ENCODE measurements at regions not wholly inside any gene's neighbourhood (a gene's known extent, or its start where the extent isn't known, plus 50 kb on each side); places are given as distances from the start of the nearest gene placed in this dataset.

- TF ChIP-seq, protein P1, sequence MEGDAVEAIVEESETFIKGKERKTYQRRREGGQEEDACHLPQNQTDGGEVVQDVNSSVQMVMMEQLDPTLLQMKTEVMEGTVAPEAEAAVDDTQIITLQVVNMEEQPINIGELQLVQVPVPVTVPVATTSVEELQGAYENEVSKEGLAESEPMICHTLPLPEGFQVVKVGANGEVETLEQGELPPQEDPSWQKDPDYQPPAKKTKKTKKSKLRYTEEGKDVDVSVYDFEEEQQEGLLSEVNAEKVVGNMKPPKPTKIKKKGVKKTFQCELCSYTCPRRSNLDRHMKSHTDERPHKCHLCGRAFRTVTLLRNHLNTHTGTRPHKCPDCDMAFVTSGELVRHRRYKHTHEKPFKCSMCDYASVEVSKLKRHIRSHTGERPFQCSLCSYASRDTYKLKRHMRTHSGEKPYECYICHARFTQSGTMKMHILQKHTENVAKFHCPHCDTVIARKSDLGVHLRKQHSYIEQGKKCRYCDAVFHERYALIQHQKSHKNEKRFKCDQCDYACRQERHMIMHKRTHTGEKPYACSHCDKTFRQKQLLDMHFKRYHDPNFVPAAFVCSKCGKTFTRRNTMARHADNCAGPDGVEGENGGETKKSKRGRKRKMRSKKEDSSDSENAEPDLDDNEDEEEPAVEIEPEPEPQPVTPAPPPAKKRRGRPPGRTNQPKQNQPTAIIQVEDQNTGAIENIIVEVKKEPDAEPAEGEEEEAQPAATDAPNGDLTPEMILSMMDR (IDR thresholded peaks at IDR 0.05; ENCODE audit: low read length) = no peak
- no peak for TF ChIP-seq EZH2 (IDR thresholded peaks at IDR 0.05; ENCODE audit: borderline replicate concordance, low read length)
Measured at GRCh38 chr3:70856414-70857162, 544.1 kb upstream of the MDFIC2 start.

Data from OCI-LY1 (cell line).